Stimulated activated CD8-positive, alpha-beta memory T cell treated with anti-CD3 and anti-CD28 coated beads, Interleukin-4, amount 100 ng/mL, for 24 hours (primary cell): ENCODE measurements at regions not wholly inside any gene's neighbourhood (a gene's known extent, or its start where the extent isn't known, plus 50 kb on each side); places are given as distances from the start of the nearest gene placed in this dataset.

Source experiments
- DNase-seq: peaks from one replicate; pipeline ENCODE4 v3.0.0-alpha.2; 2020; ENCODE audit warnings: low read depth

- DNase-seq = no peak
Observed at GRCh38 chr16:65543781-65544740, 422.2 kb upstream of the CDH11 start.

- no peak for DNase-seq
Observed at GRCh38 chr16:65541646-65542045, 419.8 kb upstream of the CDH11 start.

GRCh38 chr16:65540901-65541300, 419.0 kb upstream of the CDH11 start:
- no peak for DNase-seq

GRCh38 chr16:65538976-65539375, 417.1 kb upstream of the CDH11 start:
- no peak for DNase-seq

GRCh38 chr16:65537336-65537735, 415.5 kb upstream of the CDH11 start:
- DNase-seq = no peak

- no peak for DNase-seq
Observed at GRCh38 chr16:65534121-65534528, 412.3 kb upstream of the CDH11 start.

- DNase-seq = no peak
Observed at GRCh38 chr16:65532846-65533245, 411.0 kb upstream of the CDH11 start.

GRCh38 chr16:65532258-65532657, 410.4 kb upstream of the CDH11 start:
- DNase-seq = no peak

GRCh38 chr16:65531475-65531874, 409.6 kb upstream of the CDH11 start:
- no peak for DNase-seq

- no peak for DNase-seq
Observed at GRCh38 chr16:65525707-65526106, 403.8 kb upstream of the CDH11 start.

- no peak for DNase-seq
Observed at GRCh38 chr16:65524997-65525396, 403.1 kb upstream of the CDH11 start.

- no peak for DNase-seq
Observed at GRCh38 chr16:65524231-65524630, 402.4 kb upstream of the CDH11 start.

- DNase-seq = no peak
Observed at GRCh38 chr16:65523283-65523944, 401.6 kb upstream of the CDH11 start.

GRCh38 chr16:65522412-65522811, 400.5 kb upstream of the CDH11 start:
- DNase-seq = no peak

- DNase-seq = no peak
Observed at GRCh38 chr16:65521633-65522328, 399.9 kb upstream of the CDH11 start.

GRCh38 chr16:65519402-65519801, 397.5 kb upstream of the CDH11 start:
- DNase-seq = no peak

GRCh38 chr16:65515193-65515592, 393.3 kb upstream of the CDH11 start:
- DNase-seq = no peak

- no peak for DNase-seq
Observed at GRCh38 chr16:65510850-65511249, 389.0 kb upstream of the CDH11 start.

GRCh38 chr16:65510241-65510640, 388.4 kb upstream of the CDH11 start:
- DNase-seq = no peak

- DNase-seq = no peak
Observed at GRCh38 chr16:65509172-65509571, 387.3 kb upstream of the CDH11 start.

GRCh38 chr16:65500919-65501318, 379.1 kb upstream of the CDH11 start:
- no peak for DNase-seq

GRCh38 chr16:65500007-65500406, 378.1 kb upstream of the CDH11 start:
- DNase-seq = no peak

- no peak for DNase-seq
Observed at GRCh38 chr16:65499566-65499965, 377.7 kb upstream of the CDH11 start.
